ENCODE measurements at regions not wholly inside any gene's neighbourhood (a gene's known extent, or its start where the extent isn't known, plus 50 kb on each side); places are given as distances from the start of the nearest gene placed in this dataset.

- DNase-seq (ENCODE audit: low read depth, low spot score), result peak; percentile 39
- no peak overlapping the region for H3K4me3 ChIP-seq (ENCODE audit: low read length)
These were observed 72.1 kb upstream of the ARAP3 start for GRCh38 chr5:141753971-141754713.

DNA sequence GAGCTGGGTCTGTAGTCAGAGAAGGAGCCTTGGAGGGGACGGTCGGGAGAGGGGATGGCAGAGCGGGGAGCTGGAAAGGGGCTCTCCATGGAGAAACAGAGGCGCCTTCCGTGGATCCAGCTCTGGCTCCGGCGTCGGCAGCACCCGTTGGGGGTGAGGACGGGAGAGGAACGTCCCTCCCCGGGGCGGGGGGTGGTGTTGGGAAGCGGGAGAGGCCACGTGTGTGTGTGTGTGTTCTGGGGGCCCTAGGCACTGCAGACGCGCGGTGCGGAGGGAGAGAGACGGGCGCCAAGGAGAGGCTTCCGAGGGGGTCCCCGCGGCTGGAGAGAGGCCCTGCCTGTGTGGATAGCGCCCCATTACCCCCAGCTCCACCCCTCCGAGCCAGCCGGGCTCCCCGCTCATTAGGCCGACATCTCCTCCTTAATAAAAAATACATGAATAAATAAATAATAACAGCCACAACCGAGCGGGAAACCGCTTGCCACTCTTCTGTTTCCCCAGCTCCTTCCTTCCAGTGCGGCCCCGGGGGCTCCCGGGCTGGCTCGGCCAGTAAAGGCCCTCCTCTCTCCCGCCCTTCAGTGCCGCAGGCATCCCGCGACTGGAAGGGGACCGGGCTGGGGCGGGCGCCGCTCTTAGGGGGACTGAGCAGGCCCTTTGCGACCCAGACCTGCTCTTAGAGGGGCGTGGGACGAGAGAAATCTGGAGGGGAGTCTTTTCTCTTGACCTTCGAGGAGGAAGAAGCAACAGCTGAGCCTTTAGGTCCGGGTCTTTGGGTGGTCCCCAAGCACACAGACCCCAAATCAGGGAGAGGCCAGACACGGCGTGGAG lies 71.3 kb upstream of the ARAP3 start:
- DNase-seq (ENCODE audit: low read depth, low spot score), result no peak
- H3K4me3 ChIP-seq (ENCODE audit: low read length), result no peak overlapping the region

DNA sequence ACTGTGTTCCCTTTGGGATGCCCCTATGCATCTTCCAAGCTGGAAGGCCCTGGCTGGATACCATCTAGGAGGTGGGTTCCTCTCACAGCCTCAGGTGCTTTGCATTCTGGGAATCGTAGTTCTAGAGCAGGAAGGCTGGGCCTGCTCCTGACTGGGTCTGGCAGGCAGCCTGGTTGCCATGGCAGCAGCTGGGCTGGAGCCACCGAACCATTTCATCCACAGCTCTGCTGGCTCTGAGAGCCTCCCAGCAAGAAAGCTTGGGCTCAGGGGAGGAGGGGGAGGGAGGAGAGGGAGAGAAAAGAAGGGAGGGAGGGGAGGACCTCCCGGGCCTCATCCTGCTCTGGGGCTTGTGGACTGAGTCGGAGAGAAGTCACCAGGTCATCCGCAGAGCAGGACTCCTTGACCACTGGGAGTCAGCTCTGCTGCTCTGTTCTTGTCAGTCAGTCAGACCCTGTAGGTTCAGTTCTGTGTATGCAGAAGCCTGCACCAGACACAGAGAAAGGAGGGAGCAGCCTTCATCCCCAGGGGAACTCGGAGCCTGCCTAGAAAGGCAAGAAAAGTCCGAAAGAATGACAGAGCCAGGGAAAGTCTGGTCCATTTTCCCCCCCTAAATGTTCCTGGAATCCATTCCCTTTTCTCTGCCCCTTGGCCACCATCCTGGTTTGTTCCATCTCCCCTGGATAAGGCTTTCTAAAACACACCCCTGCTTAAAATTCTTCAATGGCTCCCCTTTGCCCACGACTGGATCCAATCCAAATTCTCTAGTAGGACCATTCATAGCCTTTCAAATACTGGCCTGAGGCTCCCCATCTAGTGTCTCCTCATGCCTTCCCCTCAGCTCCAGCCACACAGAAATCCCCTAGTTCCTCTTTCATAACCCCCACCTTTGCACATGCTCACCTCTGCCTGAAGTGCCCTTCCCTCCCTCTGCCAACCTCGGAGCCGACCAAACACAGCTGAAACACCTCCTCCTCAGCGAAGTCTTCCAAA lies 65.4 kb upstream of the ARAP3 start:
- no peak for DNase-seq (ENCODE audit: low read depth, low spot score)
- no peak overlapping the region for H3K4me3 ChIP-seq (ENCODE audit: low read length)

GRCh38 chr5:141746395-141746794 lies 64.4 kb upstream of the ARAP3 start:
- no peak for DNase-seq (ENCODE audit: low read depth, low spot score)
- H3K4me3 ChIP-seq (ENCODE audit: low read length), result no peak overlapping the region

- no peak for DNase-seq (ENCODE audit: low read depth, low spot score)
- no peak overlapping the region for H3K4me3 ChIP-seq (ENCODE audit: low read length)
These were observed 63.4 kb upstream of the ARAP3 start for GRCh38 chr5:141745390-141745789.

DNA sequence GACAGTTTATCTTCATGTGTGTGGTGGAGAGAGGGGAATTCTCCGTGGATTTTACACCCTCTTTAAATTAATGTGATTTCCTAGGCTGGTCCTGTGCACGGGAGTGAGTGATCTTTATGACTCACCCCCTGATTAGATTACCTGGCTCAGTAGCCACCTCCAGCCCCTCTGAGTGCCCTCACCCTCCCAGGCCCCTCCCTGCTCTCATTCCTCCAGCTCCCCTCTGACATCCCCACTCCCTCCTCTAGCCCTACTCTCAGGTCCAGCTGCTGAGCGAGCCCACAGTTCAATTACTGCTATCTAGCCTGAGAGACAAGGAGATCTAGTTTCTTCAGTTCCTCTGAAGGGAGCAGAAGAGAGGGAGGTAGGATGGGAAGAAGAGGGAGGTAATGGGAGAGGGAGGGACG lies 61.8 kb upstream of the ARAP3 start:
- no peak for DNase-seq (ENCODE audit: low read depth, low spot score)
- no peak overlapping the region for H3K4me3 ChIP-seq (ENCODE audit: low read length)

GRCh38 chr5:141742866-141743851 lies 61.1 kb upstream of the ARAP3 start:
- H3K4me3 ChIP-seq (ENCODE audit: low read length), result no peak overlapping the region
- DNase-seq (ENCODE audit: low read depth, low spot score), result peak; percentile 14

GRCh38 chr5:141742144-141742543 lies 60.1 kb upstream of the ARAP3 start:
- DNase-seq (ENCODE audit: low read depth, low spot score), result no peak
- no peak overlapping the region for H3K4me3 ChIP-seq (ENCODE audit: low read length)

- H3K4me3 ChIP-seq (ENCODE audit: low read length), result no peak overlapping the region
- no peak for DNase-seq (ENCODE audit: low read depth, low spot score)
These were observed 58.9 kb upstream of the ARAP3 start for GRCh38 chr5:141740885-141741284.

GRCh38 chr5:141737535-141737934 lies 55.5 kb upstream of the ARAP3 start:
- no peak overlapping the region for H3K4me3 ChIP-seq (ENCODE audit: low read length)
- no peak for DNase-seq (ENCODE audit: low read depth, low spot score)

DNA sequence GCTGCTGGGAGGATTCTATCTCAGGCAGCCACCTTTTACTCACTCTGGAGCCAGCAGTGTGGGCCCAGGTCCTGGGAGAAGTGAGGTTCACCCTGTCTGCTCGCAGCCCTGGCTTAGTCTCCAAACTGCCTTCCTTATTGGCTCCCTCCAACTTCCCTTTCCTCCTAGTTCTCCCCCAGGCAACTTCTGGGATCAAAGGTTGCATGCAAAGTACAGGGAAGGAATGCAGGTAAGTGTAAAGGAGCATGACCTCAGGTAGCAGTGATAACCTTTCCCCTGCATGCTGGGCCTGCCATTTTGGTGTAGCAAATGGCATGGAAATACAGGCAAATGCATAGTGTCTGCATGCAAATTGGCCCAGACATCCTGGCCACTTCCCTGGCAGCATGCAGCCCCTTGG lies 53.8 kb upstream of the ARAP3 start:
- DNase-seq (ENCODE audit: low read depth, low spot score), result no peak
- no peak overlapping the region for H3K4me3 ChIP-seq (ENCODE audit: low read length)

DNA sequence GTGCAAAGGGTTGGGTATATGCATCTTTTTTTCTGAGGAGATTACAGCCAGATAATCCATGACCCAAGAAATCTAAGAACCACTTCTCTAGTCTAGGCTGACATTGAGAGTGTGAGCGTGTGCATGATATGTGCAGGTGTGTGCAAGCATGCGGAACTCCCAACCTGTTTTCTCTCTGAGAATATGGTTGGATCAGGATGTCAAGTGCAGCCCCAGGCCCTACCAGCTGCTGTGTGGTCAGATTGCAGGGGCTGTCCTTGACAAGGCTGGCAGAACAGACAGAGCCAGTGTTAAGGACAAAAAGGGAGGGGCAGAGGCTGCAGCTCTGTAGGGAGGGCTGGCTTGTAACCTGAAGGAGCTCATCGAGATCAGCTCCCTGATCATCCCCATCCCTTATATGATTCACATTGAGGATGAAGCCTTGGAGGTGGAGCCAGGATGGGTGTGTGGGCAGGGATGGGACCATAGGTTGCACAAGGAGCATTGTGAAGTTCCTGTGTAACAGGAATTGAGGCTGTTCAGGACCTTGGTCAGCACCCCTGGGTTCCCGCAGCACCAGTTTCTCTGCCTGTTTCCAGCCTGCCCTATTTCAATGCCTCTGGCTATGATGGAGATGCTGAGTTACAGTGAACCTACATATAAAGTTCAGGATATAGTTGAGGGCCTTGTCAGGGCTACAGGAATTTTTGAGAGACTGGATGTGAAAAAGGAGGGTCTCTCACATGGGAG lies 52.6 kb upstream of the ARAP3 start:
- DNase-seq (ENCODE audit: low read depth, low spot score), result peak; percentile 41
- no peak overlapping the region for H3K4me3 ChIP-seq (ENCODE audit: low read length)

DNA sequence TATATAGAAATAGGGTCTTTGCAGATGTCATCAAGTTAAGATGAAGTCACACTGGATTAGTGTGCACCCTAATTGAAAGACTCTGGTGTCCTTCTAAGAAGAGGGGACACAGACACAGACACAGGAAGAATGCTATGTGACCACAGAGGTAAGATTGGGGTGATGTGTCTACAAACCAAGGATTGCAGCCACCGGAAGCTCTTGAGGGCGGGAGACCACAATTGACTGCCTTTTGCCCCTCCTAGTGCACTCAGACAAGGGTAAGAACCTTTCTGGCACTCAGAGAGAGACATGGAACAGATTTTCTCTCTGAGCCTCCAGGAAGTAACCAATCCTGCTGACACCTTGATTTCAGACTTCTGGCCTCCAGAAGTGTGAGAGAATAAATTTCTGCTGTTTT lies 51.2 kb upstream of the ARAP3 start:
- H3K4me3 ChIP-seq (ENCODE audit: low read length), result no peak overlapping the region
- no peak for DNase-seq (ENCODE audit: low read depth, low spot score)

- no peak for DNase-seq (ENCODE audit: low read depth, low spot score)
- H3K4me3 ChIP-seq (ENCODE audit: low read length), result no peak overlapping the region
These were observed 50.4 kb upstream of the ARAP3 start for GRCh38 chr5:141732417-141732816.

Measured in Jurkat, Clone E6-1 (cell line).